ENCODE measurements at regions not wholly inside any gene's neighbourhood (a gene's known extent, or its start where the extent isn't known, plus 50 kb on each side); places are given as distances from the start of the nearest gene placed in this dataset.
A peak's percentile ranks its signal among the peaks of the same experiment; 100 is the strongest.

GRCh38 chr16:49216593-49216992 lies 65.0 kb downstream of the CBLN1 start:
- peak; percentile 1 for DNase-seq

- no peak for DNase-seq
Measured at GRCh38 chr16:49213594-49213993, 68.0 kb downstream of the CBLN1 start.

GRCh38 chr16:49204191-49204590 lies 77.4 kb downstream of the CBLN1 start:
- no peak for DNase-seq

- no peak for DNase-seq
Measured at GRCh38 chr16:49203361-49203760, 78.3 kb downstream of the CBLN1 start.

GRCh38 chr16:49201118-49201517 lies 80.5 kb downstream of the CBLN1 start:
- no peak for DNase-seq

- DNase-seq: no peak
Measured at GRCh38 chr16:49200223-49200820, 81.3 kb downstream of the CBLN1 start.

- peak; percentile 58 for DNase-seq
Measured at GRCh38 chr16:49195237-49195548, 86.4 kb downstream of the CBLN1 start.

- peak; percentile 58 for DNase-seq
Measured at GRCh38 chr16:49194537-49195236, 87.0 kb downstream of the CBLN1 start.

- no peak for DNase-seq
Measured at GRCh38 chr16:49193596-49193995, 88.0 kb downstream of the CBLN1 start.

GRCh38 chr16:49189286-49189685 lies 92.4 kb downstream of the CBLN1 start:
- DNase-seq: no peak

- peak; percentile 58 for DNase-seq
Measured at GRCh38 chr16:49183911-49184310, 97.7 kb downstream of the CBLN1 start.

GRCh38 chr16:49181791-49182518 lies 99.7 kb downstream of the CBLN1 start:
- DNase-seq: peak; percentile 62

- DNase-seq: no peak
Measured at GRCh38 chr16:49179714-49180330, 101.8 kb downstream of the CBLN1 start.

- DNase-seq: no peak
Measured at GRCh38 chr16:49168126-49168525, 113.5 kb downstream of the CBLN1 start.

- no peak for DNase-seq
Measured at GRCh38 chr16:49165025-49165424, 116.6 kb downstream of the CBLN1 start.

- DNase-seq: no peak
Measured at GRCh38 chr16:49161191-49161590, 120.4 kb downstream of the CBLN1 start.

- no peak for DNase-seq
Measured at GRCh38 chr16:49158029-49158642, 123.5 kb downstream of the CBLN1 start.

- DNase-seq: peak; percentile 16
Measured at GRCh38 chr16:49150341-49150740, 131.3 kb downstream of the CBLN1 start.

GRCh38 chr16:49148410-49148809 lies 133.2 kb downstream of the CBLN1 start:
- DNase-seq: no peak

- no peak for DNase-seq
Measured at GRCh38 chr16:49140618-49141017, 141.0 kb downstream of the CBLN1 start.

- DNase-seq: no peak
Measured at GRCh38 chr16:49130397-49130796, 151.2 kb downstream of the CBLN1 start.

- DNase-seq: no peak
Measured at GRCh38 chr16:49129935-49130334, 151.7 kb downstream of the CBLN1 start.

- peak; percentile 4 for DNase-seq
Measured at GRCh38 chr16:49128740-49129139, 152.9 kb downstream of the CBLN1 start.

Data from NCI-H69 (cell line).